Activated CD4-positive, CD25-positive, alpha-beta regulatory T cell treated with anti-CD3 and anti-CD28 coated beads, Interleukin-2, amount 50 U/mL, for 24 hours (primary cell): ENCODE measurements at regions not wholly inside any gene's neighbourhood (a gene's known extent, or its start where the extent isn't known, plus 50 kb on each side); places are given as distances from the start of the nearest gene placed in this dataset.
"Not testable (repeated sequence)": the region's sequence is repeated elsewhere in the genome, so short reads cannot be mapped to it uniquely, and the experiment has no call there.

Experiments used
- ATAC-seq, 2 donors: fragments of 150-1000 bp; cut with Tn5 transposase; one replicate each; pipeline ENCODE4 v1.10.0; 2021; ENCODE audit warnings: mild to moderate bottlenecking in 1 of 2, moderate library complexity in 1 of 2

DNA sequence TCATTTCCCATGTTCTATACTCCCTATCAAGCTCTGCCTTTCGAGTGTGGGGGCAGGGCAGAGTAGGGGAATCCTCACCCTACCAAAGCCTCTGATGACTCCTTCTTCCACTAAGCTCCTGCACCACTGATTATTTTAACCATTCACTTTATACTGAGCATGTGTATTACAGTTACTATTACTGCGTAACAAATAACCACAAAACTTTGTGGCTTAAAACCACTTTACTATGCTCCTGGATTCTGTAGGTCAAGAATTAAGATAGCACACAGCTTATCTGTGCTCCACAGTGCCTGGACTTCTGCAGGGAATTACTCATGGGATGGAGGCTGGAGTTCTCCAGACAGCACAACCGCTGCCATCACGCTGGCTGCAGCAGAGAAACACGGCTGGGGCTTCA, 117.4 kb upstream of the DNAJC10 start:
- no peak for ATAC-seq

DNA sequence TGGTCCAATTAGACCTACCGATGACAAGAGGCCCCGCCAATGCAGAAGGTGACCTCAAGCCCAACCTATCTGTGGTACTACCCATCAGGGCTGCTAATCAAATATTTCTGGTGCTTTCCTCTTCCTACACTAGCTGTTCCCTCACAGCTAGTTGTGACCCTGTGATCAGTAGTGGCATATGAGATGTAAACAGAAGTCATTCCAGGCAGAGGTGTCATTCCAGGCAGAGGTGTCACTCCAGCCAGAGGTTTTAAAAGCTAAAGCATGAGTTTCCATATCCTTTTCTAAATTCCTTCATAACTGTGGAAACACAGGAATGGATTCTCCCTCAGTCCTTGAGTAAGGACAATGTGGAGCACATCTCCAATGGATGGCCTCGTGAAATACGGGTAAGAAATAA, 110.9 kb upstream of the DNAJC10 start:
- no peak for ATAC-seq

DNA sequence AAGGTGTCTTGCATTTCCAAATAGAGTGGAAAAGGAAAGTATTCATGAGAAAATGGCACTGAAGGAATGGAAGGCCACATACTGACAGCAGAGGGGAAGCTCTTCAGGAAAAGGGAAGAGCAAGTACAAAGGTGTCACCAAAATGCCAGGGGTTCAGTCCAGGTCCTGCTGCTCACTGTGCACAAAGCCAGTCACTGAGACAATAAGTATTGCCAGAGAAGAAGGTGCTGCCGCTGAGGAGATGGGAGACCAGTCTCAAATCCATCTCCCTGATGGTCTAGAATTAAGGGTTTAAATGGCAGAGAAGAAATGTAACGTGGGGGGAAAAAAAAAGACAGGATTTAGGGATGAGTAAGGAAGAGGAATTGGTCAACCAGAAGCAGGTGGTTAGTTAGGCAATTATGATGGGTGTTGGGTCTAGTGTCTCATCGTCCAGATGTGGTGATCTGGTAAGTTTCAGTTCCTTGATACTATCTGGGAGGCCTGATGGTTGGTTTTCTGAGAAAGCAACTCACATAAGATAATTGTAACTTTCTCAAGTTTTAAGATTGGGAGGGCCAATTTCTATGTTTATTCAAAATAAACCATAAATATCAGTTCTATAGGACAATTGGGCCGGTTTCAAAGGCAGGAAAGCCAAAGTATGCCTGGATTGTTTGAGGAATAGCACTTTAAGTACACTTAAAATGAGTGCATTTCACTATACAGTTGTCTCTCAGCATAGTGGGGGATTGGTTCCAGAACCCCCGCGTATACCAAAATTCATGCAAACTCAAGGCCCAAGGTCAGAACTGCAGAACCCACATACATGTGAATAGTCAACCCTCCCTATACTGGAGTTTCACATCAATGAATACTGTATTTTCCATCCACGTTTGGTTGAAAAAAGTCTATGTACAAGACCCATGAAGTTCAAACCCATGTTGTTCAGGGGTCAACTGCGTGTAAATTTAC, 109.1 kb upstream of the DNAJC10 start:
- no peak for ATAC-seq

DNA sequence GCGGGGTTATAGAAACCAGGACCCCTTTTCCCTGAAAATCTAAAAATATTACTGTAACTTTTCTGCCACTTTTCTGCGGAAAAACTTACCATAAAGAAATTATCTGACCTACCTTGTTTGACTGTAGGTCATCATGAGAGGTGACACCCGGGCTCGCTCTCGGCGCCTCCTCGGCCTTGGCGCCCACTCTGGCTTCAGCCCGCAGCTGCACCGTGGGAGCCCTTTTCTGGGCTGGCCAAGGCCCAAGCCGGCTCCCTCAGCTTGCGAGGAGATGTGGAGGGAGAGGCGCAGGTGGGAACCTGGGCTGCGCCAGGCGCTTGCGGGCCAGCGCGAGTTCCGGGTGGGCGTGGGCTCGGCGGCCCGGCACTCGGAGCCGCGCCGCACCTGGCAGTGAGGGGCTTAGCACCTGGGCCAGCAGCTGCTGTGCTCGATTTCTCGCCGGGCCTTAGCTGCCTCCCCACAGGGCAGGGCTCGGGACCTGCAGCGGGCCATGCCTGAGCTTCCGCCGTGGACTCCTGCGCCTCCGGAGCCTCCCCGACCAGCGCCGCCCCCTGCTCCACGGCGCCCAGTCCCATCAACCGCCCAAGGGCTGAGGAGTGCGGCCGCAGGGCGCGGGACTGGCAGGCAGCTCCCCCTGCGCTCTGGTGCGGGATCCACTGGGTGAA, 107.7 kb upstream of the DNAJC10 start:
- no peak for ATAC-seq

DNA sequence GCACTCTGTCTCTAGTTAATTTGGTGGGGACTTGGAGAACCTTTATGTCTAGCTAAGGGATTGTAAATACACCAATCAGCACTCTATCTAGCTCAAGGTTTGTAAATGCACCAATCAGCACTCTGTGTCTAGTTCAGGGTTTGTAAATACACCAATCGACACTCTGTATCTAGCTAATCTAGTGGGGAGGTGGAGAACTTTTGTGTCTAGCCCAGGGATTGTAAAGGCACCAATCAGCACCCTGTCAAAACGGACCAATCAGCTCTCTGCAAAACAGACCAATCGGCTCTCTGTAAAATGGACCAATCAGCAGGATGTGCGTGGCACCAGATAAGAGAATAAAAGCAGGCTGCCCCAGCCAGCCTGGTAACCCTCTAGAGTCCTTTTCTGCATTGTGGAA, 107.1 kb upstream of the DNAJC10 start:
- not testable (repeated sequence) for ATAC-seq

DNA sequence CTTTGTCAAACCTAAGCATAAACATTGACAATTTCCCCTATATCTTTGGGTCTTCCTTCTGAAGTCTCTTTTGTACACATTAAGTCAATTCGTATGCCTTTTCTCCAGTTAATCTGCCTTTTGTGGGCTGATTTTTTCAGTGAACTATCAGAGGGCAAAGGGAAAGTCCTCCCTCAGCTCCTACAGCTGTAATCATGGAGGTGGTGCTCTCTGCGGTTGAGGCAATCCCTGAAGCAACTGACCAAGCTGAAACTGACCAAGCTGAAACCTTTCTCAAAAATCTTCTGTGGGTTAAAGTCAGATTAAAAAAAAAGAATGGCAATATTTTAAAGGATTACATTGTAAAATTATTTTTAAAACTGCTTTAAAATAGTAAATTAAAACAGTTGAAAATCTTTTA, 105.8 kb upstream of the DNAJC10 start:
- no peak for ATAC-seq

DNA sequence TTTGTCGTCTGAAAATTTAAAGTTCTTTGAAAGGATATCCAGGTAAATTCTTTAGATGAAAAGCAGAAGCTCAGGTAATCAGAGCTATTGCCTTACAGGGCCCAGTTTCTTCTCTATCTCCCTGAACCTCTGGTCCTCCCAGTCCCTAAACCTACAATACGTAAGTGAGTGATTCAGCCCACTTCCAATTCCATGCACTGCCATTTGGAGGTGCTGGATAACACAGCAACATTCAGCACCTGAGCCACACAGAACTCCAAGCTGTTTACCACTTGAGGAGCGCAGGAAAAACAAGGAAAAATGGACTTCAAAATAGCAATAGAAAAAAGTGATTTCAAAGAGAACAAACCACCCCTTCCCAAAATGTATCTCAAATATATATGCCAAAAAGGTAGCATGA, 105.0 kb upstream of the DNAJC10 start:
- ATAC-seq: no peak

DNA sequence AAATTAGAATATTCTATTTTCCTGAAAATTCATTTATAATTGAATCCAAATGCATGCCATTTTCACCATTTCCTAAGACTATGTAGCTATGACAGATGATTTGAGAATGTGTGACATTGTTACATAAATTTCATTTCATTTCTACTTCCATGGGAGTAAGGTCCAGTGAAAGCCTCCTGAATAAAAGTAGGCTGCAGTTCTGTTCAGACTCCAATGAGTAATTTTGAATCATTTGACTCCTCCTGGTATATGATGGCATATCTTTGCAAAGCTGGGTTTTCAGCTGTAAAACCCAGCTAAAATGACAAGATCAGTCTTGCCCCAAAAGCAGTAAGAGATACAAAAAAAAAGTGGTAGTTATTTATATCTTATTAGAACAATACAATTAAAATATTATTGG, 101.0 kb upstream of the DNAJC10 start:
- no peak for ATAC-seq

DNA sequence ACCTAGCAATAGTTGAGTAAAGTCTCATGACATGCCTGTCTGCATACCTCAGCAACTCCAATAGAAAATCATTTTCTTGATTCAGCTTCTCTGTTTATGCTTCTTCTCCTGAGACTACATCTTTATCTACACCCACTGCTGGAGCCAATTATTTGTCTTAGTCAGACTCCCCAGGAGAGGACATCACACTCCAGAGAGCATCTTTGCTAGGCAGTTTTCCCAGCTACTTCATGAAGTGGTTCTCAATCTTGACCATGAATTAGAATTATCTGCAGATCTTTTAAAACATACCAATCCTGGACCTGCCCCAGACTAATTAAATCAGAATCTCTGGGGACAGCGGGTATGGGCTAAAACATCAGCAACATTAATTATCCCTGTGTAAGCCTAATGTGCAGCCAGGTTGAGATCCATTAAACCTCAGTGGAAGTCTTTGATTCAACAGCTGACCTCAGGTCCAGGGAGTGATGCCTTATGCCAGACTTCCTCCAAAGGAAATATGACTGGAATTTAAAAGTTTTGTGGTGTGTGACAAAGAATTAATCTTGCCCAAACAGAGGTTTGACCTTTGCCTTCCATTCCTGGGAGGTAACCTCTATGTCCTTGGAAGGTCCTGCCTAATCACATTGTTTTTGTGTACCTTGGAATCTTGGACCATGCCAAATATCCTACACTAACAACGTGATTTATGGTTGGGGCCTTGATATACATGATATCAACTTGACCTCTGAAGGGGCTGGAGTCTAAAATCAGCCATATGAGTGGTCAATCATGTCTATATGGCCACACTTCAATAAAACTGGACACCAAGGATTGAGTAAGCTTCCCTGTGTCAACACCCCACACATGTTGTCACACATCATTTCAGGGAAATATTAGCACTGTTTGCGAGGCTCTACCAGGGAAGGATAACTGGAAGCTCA, 99.3 kb upstream of the DNAJC10 start:
- no peak for ATAC-seq

DNA sequence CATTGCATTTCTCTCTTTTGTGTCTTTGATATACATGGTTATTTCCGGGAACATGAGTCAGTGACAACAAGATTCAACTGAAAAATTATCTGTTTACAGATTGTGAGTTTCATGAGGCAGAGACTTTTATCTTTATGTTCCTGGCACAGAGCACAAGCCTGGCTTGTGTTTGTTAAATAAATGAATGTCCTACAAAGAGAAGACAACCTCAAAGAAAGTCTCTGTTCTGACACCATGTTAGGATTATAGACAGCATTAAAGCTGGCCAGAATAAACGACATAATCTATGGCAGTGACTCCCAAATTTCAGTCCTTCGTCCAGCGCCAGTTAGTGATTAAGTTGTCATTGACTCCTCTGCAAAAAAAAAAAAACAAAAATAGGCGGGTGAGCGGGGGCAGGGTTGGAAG, 97.4 kb upstream of the DNAJC10 start:
- no peak for ATAC-seq

DNA sequence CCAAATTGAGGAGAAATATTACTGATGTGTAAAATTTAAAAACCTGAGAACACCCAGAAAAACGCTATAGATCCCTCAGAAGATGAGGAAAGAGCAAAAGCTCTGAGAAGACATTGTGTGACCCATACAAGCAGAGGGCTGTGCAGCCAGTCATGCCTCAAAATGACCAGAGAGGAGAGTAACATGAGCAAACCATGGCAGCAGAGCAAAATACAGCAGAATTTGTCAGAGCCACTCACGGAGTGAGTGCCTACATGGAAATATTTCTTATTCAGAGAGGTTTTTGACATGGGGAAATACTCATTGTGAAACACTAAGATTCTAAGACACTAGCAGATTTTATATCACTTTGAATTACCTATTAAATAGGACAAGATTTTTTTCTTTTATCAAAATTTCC, 96.8 kb upstream of the DNAJC10 start:
- ATAC-seq: no peak

DNA sequence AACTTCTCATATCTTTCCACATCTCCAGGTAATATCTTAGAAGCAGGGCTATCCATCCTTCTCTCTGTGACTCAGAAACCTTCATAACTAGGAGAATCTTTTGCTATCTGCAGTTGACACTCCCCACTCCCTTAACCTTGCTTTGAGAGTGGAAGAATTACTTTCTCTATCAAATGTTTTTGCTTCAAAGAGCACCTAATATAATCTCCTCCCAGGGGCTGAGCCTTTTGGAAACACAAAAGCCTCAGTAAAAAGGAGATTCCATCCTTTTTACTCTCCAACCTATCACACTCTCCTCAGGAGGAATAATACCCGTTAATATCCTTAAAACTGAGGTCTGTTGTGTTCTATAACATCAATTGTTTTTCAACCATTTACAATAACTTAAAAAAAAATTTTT, 94.9 kb upstream of the DNAJC10 start:
- no peak for ATAC-seq

DNA sequence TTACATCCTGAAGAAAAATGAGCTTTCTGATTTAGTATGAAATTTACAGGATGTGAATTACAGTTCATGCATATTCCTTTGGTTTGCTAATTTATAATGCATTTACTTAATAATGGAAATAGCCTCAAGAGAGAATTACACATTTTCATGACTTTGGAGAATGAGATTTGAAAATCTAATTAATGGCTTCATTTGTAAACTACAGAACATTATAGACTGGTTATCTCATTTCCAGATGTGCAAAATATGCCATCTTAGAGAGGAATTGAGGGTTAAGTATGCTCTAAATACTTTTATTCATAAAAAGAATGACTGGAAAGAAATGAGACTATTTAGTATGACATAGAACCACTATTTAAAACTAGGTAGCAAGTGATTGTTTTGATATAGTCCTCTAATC, 94.2 kb upstream of the DNAJC10 start:
- no peak for ATAC-seq

DNA sequence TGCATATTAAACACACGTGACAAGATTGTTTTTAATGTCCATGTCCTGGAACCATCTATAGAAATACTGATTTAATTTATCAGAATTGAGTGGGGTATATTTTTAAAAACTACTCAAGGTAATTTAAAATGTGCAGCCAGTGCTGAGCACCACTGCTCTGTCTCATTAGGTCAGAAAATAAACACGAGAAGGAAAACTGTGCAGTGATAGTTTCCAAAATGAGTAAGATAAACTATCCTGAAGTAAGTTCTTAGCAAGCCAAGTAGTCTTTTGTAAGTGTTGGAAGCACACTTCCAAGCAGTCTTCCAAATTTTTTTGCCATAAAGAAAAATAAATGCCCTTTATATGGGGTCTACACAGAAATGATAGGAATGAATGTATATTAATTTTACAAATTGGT, 93.8 kb upstream of the DNAJC10 start:
- ATAC-seq: no peak

DNA sequence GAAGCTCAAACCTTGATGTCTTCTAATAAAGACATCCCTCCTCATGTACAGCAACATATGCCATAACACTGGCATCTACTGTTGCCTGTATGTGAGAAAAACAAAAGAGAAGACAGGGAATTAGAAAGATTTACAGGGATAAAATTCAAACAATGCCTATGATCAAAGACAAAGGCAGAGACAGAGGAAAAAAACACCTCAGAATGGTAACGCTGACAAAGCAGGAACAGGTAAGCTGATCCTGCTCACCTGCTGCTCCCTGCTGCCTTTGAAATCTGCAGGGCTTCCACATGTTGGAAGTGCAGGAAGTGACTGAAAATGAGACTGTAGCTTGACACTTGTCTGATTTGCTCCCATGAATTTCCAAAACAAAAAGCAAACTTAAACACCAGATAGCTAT, 90.2 kb upstream of the DNAJC10 start:
- no peak for ATAC-seq

DNA sequence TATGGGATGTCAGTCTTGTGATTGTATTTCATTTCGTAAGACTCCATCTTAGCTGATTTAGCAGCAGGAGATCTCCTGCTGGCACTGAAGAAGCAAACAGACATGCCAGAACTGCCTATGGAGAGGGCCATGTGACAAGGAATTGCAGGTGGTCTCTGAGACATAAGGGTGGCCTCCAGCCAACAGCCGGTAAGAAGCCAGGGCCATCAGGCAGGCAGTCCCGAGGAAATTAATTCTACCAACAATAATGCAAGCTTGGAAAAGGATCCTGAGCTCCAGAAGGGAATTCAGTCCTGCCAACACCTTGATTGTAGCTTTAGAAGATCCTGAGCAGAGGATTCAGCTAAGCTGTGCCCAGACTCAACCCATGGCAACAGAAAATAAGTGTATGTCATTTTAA, 87.1 kb upstream of the DNAJC10 start:
- ATAC-seq: no peak

DNA sequence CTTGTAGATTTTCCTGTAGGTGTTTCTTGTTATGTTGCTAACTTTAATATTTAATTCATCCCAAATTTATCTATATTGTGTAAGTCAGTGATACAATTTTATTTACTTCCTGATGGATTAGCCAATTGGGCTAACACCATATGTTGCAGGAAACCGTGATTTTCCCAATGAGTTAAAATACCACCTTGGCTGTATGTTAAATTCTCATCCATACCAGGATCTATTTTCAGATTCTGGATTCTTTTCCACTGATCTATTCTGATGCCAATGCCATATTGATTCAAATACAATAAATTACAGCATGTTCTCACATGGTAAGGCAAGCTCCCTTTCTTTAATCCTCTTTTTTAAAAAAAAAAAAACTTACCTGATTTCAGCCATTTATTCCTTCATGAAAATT, 85.8 kb upstream of the DNAJC10 start:
- no peak for ATAC-seq

DNA sequence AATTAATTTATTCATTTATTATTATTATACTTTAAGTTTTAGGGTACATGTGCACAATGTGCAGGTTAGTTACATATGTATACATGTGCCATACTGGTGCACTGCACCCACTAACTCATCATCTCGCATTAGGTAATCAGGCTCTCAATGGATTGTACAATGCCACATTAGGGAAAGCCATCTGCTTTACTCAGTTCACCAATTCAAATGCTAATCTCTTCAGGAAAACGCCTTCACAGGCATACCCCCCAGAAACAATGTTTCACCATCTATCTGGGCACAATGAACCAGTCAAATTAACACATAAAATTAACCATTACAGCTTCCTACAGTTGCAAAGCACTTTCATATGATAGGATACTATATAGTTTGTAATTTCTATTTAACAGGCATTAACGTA, 84.8 kb upstream of the DNAJC10 start:
- no peak for ATAC-seq

DNA sequence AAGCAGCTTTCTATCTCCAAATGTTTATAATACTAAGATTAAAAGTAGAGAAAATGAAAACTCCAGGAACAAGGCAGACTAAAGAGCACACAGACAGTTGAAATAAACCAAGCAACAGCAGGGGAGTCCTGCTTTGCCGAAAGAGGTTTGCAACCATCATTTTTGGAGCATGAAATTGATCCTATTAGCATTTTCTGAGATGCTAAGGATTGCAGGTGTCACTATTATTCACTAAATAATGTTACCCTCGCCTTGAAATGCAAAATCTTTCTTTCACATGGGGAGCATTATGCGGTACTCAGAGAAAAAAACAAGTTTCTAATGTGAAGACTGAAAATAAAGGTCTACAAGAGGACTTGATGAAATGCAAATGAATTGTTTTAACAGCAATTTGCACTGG, 81.7 kb upstream of the DNAJC10 start:
- no peak for ATAC-seq

DNA sequence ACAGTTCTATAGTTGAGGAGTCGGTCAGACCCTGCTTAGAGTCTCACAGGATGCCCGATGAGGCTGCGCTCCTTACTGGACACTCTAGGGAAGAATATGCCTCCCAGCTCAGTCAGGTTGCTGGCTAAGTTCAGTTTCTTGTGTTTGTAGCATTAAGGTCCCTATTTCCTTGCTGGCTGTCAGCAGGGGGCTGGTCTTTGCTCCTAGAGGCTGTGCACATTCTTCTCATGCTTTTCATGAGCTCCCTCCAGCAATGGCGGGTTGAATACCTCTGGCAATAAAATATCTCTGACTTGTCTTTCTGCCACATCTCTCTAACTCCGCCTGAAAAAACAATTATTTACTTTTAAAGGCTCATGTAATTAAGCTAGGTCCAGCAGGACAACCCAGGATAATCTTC, 79.4 kb upstream of the DNAJC10 start:
- ATAC-seq: no peak

DNA sequence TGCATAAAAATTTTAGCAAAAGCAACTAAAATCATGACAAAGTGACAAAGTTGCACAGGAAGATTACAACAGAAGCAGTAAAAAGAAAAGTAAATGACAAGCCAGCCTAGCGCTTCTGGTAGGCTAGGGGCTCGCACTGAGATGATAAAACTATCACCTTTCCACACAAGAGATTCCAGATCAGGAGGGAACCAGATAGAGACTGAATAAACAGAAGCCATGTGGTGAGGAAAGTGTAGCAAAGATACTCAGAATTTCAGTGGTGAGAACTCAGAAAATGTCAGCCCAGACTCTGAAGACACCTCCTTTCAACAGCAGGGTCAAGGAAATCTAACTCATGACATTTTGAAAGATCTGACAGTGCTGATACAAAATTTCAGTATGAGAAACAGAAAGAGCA, 77.4 kb upstream of the DNAJC10 start:
- ATAC-seq: no peak

DNA sequence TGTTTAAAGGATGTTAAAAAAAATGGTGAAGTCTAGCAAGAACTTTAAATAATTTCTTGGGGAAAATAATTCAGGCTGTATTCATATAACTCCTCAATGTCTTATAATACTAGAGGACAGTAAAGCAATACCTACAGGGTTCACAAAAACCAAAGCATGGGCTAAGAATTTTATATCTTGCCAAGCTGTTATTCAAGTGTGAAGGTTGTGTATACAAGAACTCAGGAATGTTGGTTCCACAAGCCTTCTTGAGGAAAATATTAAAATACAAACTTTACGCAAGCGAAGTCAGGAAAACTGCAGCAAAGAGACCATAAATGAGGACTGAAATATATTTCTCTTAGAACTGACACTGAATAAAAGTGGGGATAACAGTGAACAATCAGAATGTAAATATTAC, 76.1 kb upstream of the DNAJC10 start:
- no peak for ATAC-seq

DNA sequence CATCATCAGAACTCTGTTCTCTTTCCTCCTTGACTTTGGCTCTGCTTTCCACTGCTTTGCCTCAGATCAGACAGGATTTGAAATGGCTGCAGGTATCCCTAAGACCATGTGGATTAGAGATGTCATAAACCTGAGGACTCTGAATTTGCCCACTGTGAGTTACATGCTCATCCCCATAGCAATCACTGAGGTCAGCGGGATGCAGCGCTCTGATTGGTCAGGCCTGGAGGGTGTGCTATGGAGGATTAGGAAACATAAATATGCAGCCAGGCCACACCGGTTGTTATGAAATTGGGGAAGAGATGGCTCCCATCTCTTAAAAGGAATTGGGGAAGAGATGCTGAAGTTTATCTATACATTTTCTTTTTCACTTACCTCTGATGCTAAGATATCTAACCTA, 73.7 kb upstream of the DNAJC10 start:
- peak in 1 of 2 donors; percentile 35 for ATAC-seq
